IMR-90 (cell line): ENCODE measurements at regions not wholly inside any gene's neighbourhood (a gene's known extent, or its start where the extent isn't known, plus 50 kb on each side); places are given as distances from the start of the nearest gene placed in this dataset.

Source experiments
- ATAC-seq: fragments of 200-7000 bp; cut with Tn5 transposase; 2 replicates; pipeline ENCODE4 v1.9.1; 2020; ENCODE audit warnings: low read depth, mild to moderate bottlenecking, moderate library complexity
- BruUV-seq: library from RNA; stranded (reverse); fragments of 400-500 nt; replicated peaks from 2 replicates; lab custom pipeline; 2021; lab: Mats Ljungman, UMichigan
- CTCF ChIA-PET: fragments of 300-600 bp; formaldehyde crosslinking; extraction: SDS; loops from one replicate; lab custom pipeline; 2021; ENCODE audit warnings: antibody characterized with exemption; lab: Yijun Ruan, JAX
- POLR2A ChIA-PET: fragments of 300-600 bp; sonication (Branson Sonifier 250); formaldehyde crosslinking; loops from one replicate; lab custom pipeline; 2022; ENCODE audit warnings: antibody characterized with exemption; ENCODE audit not compliant: unreplicated experiment; lab: Charles Lee
- DNase-seq: peaks from one replicate; pipeline ENCODE4 v3.0.0; 2013
- H2AFZ ChIP-seq: replicated peaks from 2 replicates; pipeline ENCODE3; 2013; ENCODE audit warnings: low read length, mild to moderate bottlenecking; ENCODE audit not compliant: poor library complexity
- H2AK5ac ChIP-seq: 2 replicates; pipeline ENCODE4 v1.6.1; 2013; ENCODE audit warnings: low read depth, low read length, inconsistent platforms
- H2AK9ac ChIP-seq: replicated peaks from 2 replicates; pipeline ENCODE3; 2013; ENCODE audit warnings: mild to moderate bottlenecking, low read depth, low read length, moderate library complexity; ENCODE audit not compliant: poor library complexity
- H2BK120ac ChIP-seq: 2 replicates; pipeline ENCODE4 v1.6.1; 2013; ENCODE audit warnings: low read depth, low read length, inconsistent platforms
- H2BK15ac ChIP-seq: 3 replicates; pipeline ENCODE4 v1.6.1; 2013; ENCODE audit warnings: low read depth, low read length, inconsistent platforms
- H2BK20ac ChIP-seq: 2 replicates; pipeline ENCODE4 v1.6.1; 2013; ENCODE audit warnings: low read depth, mild to moderate bottlenecking, inconsistent platforms, low read length, moderate library complexity
- H2BK5ac ChIP-seq: 2 replicates; pipeline ENCODE4 v1.6.1; 2013; ENCODE audit warnings: mild to moderate bottlenecking, low read depth, low read length, inconsistent platforms; ENCODE audit not compliant: poor library complexity, severe bottlenecking
- H3K14ac ChIP-seq: replicated peaks from 2 replicates; pipeline ENCODE4 v1.6.1; 2013; ENCODE audit warnings: low read depth, low read length, inconsistent platforms
- H3K18ac ChIP-seq: 2 replicates; pipeline ENCODE4 v1.6.1; 2013; ENCODE audit warnings: low read depth, low read length, control low read depth
- H3K23ac ChIP-seq: 2 replicates; pipeline ENCODE4 v1.6.1; 2013; ENCODE audit warnings: low read depth, low read length, inconsistent platforms
- H3K27ac ChIP-seq: 2 replicates; pipeline ENCODE4 v1.5.1; 2013; ENCODE audit warnings: mild to moderate bottlenecking, control low read depth, low read length; ENCODE audit not compliant: insufficient read depth
- H3K27me3 ChIP-seq: 2 replicates; pipeline ENCODE4 v1.6.1; 2013; ENCODE audit warnings: low read length; ENCODE audit not compliant: control insufficient read depth, insufficient read depth
- H3K36me3 ChIP-seq: 2 replicates; pipeline ENCODE4 v1.6.1; 2013; ENCODE audit warnings: low read length, mixed read lengths; ENCODE audit not compliant: control insufficient read depth, insufficient read depth
- H3K4ac ChIP-seq: 2 replicates; pipeline ENCODE4 v1.6.1; 2013; ENCODE audit warnings: low read depth, low read length, inconsistent platforms
- H3K4me1 ChIP-seq: 2 replicates; pipeline ENCODE4 v1.6.1; 2013; ENCODE audit warnings: low read length, mixed read lengths; ENCODE audit not compliant: control insufficient read depth, insufficient read depth
- H3K4me2 ChIP-seq: 2 replicates; pipeline ENCODE4 v1.6.1; 2013; ENCODE audit warnings: low read depth, mild to moderate bottlenecking, control low read depth, low read length, moderate library complexity
- H3K4me3 ChIP-seq: 2 replicates; pipeline ENCODE4 v1.5.1; 2013; ENCODE audit warnings: low read depth, mild to moderate bottlenecking, control low read depth, low read length, moderate library complexity; ENCODE audit not compliant: insufficient read depth
- H3K56ac ChIP-seq: 2 replicates; pipeline ENCODE4 v1.6.1; 2013; ENCODE audit warnings: low read length, inconsistent platforms; ENCODE audit not compliant: insufficient read depth; ENCODE audit errors: extremely low read depth
- H3K79me1 ChIP-seq, 2 experiments: 2 replicates each; pipeline ENCODE4 v1.6.1; 2013; ENCODE audit warnings: low read length in 2 of 2, inconsistent platforms in 1 of 2, low read depth in 1 of 2
- H3K9ac ChIP-seq: 2 replicates; pipeline ENCODE4 v1.6.1; 2013; ENCODE audit warnings: low read depth, low read length, control low read depth
- H3K9me1 ChIP-seq: 2 replicates; pipeline ENCODE4 v1.6.1; 2013; ENCODE audit warnings: low read length, inconsistent platforms; ENCODE audit not compliant: insufficient read depth
- H3K9me3 ChIP-seq: 2 replicates; pipeline ENCODE4 v1.6.1; 2013; ENCODE audit warnings: low read length; ENCODE audit not compliant: control insufficient read depth, insufficient read depth
- H4K20me1 ChIP-seq: 2 replicates; pipeline ENCODE4 v1.6.1; 2013; ENCODE audit warnings: low read length, inconsistent platforms; ENCODE audit not compliant: insufficient read depth
- H4K5ac ChIP-seq: 2 replicates; pipeline ENCODE4 v1.6.1; 2013; ENCODE audit warnings: mild to moderate bottlenecking, low read depth, low read length, control low read depth
- H4K8ac ChIP-seq, 2 experiments: 2 replicates each; pipeline ENCODE4 v1.6.1; 2013; ENCODE audit warnings: low read depth in 2 of 2, low read length in 2 of 2, control low read depth in 1 of 2, inconsistent platforms in 1 of 2
- H4K91ac ChIP-seq: 2 replicates; pipeline ENCODE4 v1.6.1; 2013; ENCODE audit warnings: low read depth, low read length, inconsistent platforms; ENCODE audit not compliant: insufficient read depth
- CHD1 ChIP-seq: IDR thresholded peaks from 2 replicates; pipeline ENCODE4 v1.6.1; 2012; ENCODE audit warnings: low read depth, low read length, improper control_type of control experiment
- WGBS, 2 experiments: methylation state at CpG; one replicate each; pipeline versions ENCODE4 v1.1.5 to v1.1.7; 2013; ENCODE audit warnings: missing lambda C conversion rate in 2 of 2; ENCODE audit not compliant: insufficient read length in 1 of 2; ENCODE audit errors: extremely low coverage in 2 of 2; 5-methylcytosine and 5-hydroxymethylcytosine counted together
- dilution Hi-C: fragments of 300-500 bp; cut with HindIII; formaldehyde crosslinking; loops from one replicate; pipeline ENCODE4 v1.14.3; 2018; ENCODE audit warnings: low sequenced_read_pairs; ENCODE audit not compliant: unreplicated experiment
- in situ Hi-C: fragments of 300-500 bp; cut with MboI; formaldehyde crosslinking; loops from 3 replicates; pipeline ENCODE4 v1.14.3; 2019; ENCODE audit warnings: low sequenced_read_pairs, inconsistent platforms, mixed read lengths
- intact Hi-C: fragments of 100-400 bp; cut with micrococcal nuclease; formaldehyde crosslinking; loops from 2 replicates; pipeline ENCODE4 v1.10.0; 2022

GRCh38 chr6:67896476-67896875, 738.6 kb upstream of the ADGRB3 start:
- ATAC-seq (no peak), DNase-seq (no peak)
- Histone ChIP-seq H3K9me1 (no peaks in the 10 kb centered on the region), H3K27ac (no peak overlapping the region), H2BK5ac (no peak overlapping the region), H2BK15ac (no peak overlapping the region), H3K4me3 (no peak overlapping the region), H3K9ac (no peak overlapping the region), H3K9me3 (peaks cover 2% of the 10 kb centered on the region; the same call in 1 of the 2 replicates), H3K36me3 (no peaks in the 10 kb centered on the region), H2BK120ac (no peak overlapping the region), H2AK9ac (peak overlapping the region; percentile 61), H3K79me1 (no peaks in the 10 kb centered on the region), H3K4me1 (no peaks in the 10 kb centered on the region), H3K14ac (no peak overlapping the region), H4K91ac (no peak overlapping the region), H4K20me1 (no peaks in the 10 kb centered on the region), H3K27me3 (no peaks in the 10 kb centered on the region), H4K5ac (no peak overlapping the region), H3K4ac (no peak overlapping the region), H4K8ac (no peak overlapping the region), H2AK5ac (no peak overlapping the region), H3K18ac (no peak overlapping the region), H3K4me2 (no peak overlapping the region), H3K56ac (no peak overlapping the region), H2AFZ (no peak overlapping the region), H2BK20ac (no peak overlapping the region), H3K23ac (no peak overlapping the region)
- CTCF ChIA-PET, result no interaction called here
- TF ChIP-seq CHD1, result no peak
- in situ Hi-C loops, result no loop called here
- BruUV-seq, result no TSS peak
- intact Hi-C loops, result no loop called here
- dilution Hi-C loops, result no loop called here
- POLR2A ChIA-PET, result no interaction called here
- WGBS, 2 experiments, result no CpG with 5 or more reads among the region's 1 CpG
